Skeletal muscle cell (primary cell): ENCODE measurements at regions not wholly inside any gene's neighbourhood (a gene's known extent, or its start where the extent isn't known, plus 50 kb on each side); places are given as distances from the start of the nearest gene placed in this dataset.

Source experiments
- DNase-seq: peaks from one replicate; pipeline ENCODE4 v3.0.0-alpha.2; 2010; ENCODE audit warnings: low read depth
- H3K4me3 ChIP-seq: 2 replicates; pipeline ENCODE4 v1.5.1; 2011; ENCODE audit warnings: low read depth, mild to moderate bottlenecking, control low read depth, low read length, moderate library complexity

GRCh38 chr11:92276773-92277172 is 52.2 kb downstream of the FAT3 start:
- DNase-seq: no peak
- no peak overlapping the region for H3K4me3 ChIP-seq

GRCh38 chr11:92277871-92278270 is 53.3 kb downstream of the FAT3 start:
- no peak overlapping the region for H3K4me3 ChIP-seq
- no peak for DNase-seq

DNA sequence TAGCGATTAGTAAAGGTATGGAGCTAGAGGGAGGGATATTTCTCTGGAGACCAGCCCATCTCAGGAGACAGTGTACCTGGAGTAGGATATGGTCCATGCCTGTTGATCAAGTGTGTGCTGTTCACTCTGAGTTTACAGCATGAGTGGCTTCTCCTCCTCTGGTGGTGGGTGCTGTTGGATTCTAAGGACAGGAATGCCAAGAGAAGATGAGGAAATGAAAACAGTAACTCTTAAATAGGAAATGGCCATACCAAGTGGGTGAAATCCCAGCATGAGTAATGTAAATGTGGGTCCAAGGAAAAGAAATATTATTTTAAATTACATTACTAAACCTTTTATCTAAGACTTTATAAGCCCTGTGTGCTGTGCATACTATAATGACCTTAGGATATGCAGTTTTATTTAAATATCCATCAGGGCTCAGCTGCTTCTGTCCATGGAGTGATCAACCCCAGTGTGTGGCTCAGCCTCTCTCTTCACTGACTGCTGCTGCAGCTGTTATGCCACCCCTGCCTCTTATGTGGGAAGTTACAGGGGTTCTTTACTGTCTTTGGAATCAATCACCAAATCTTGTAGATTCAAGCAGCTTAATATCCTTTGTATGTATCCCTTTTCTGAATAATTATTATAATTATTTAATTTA is 54.3 kb downstream of the FAT3 start:
- no peak for DNase-seq

DNA sequence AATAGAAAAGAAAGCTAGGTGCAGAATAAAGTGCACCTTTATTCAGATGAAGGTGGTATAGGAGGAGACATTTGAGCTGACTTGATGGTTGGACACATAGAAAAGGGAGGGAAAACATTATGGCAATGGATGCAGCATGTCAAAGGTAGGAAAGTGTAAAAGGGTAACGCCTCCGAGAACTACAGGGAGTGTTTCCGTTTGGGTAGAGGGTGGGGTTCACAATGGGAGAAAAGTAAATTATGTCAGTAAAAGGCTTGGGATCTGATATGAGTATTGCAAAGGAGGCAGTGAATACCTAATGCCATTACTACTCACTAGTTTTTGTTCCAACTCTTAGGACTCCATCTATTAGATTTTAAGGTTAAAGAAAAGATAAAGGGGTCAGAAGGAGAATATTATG is 59.5 kb downstream of the FAT3 start:
- H3K4me3 ChIP-seq: no peak overlapping the region
- no peak for DNase-seq

More for the DNA sequence above, 54.3 kb downstream of the FAT3 start:
- H3K4me3 ChIP-seq: no peak overlapping the region

DNA sequence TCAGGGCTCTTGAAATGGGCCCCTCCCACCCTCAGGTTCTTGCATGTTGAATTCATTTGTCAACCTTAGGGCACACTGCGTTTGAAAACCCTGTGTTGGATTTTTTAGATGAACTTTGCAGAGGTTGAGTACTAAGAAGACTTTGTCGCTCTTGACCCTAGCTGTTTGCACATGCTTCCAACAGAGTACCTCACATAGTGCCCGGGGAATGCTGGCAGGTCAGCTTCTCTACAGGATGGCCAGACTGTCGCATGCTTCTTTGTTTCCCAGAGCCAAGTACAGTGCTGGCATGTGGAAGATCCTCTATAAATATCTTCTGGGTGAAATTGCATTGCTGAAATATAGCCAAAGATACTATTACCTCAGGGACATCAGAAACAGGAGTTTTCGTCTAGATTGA is 59.9 kb downstream of the FAT3 start:
- no peak overlapping the region for H3K4me3 ChIP-seq
- no peak for DNase-seq

GRCh38 chr11:92285776-92286175 is 61.2 kb downstream of the FAT3 start:
- no peak for DNase-seq
- no peak overlapping the region for H3K4me3 ChIP-seq

DNA sequence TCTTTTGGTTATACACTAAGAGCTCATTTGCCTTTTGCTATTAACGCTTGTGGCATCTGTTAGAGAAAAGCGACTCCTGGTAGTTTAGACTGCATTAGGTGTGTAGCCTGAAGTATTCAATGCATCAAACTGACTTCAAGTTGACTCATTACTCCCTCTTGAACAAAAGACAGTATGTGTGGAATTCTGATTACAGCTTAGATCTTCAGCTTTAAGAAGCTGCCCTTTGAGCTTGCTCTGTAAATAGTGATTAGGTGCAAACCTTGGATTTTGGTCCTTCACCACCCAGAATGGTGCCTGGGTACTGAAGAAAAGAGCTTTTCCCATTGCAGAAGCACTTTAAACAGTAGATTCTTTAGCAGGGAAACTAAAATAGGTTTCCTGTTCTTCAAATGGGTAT is 62.1 kb downstream of the FAT3 start:
- DNase-seq: no peak
- H3K4me3 ChIP-seq: no peak overlapping the region

DNA sequence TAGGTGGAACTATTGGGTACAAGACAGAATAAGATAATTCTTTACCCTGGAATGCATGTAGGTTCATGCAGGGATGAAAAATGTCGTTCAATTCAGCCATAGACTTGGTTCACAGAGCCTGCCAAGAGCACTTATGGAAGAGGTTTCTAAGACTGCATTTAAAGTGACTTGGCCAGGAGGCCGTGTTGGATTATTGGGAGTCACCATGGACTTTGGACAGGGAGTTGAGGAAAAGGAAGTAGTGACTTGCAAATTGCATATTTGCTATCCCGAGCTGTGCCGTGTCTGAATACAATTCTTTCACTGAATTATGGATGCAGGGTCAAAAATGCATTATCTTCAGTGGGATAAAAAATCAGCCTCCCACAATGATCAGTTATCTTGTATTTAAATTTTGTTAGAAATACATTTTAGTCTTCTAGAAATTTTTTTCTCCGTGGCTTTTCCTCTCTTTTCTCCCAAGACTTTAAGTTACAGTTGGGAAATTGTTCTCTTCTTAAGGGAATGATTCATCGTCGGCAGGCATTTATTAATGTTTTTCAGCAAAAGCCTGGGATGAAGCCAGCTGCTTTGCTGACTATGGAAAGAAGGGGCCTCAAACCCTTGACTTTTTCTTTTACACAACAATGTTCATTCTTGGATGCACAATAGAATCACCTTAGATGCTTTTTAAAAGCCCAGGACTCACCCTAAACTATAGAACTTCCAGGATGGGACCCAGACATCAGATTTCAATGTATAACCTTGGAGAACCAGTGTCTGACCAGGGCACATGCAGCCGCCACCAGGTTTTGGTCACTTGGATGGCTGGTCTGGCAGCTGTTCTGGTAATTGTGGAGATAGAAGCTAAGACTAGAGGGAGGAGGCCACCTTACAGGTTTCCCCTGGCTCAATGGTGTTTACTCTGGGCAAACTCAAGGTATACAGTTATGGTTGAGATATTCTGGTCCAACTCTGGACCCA is 70.8 kb downstream of the FAT3 start:
- H3K4me3 ChIP-seq: no peak overlapping the region
- peak; percentile 35 for DNase-seq

DNA sequence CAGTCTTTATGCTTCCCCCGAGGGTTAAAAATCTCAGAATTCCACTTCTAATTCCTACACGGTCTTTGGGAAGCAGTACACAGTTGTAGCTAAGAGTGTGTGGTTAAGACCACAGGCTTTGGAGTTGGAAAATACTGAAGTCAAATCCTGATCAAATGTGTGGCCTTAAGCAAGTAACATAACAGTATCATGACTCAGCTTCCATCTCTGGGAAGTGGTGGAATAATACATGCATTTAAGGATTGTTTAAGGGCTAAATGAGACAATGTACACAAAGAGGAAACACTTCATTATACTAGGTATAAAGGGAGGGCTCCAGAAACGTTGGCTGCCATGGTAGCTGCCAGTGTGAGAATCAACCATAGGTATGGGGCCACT is 71.5 kb downstream of the FAT3 start:
- H3K4me3 ChIP-seq: no peak overlapping the region
- peak; percentile 56 for DNase-seq

GRCh38 chr11:92297567-92298553 is 73.2 kb downstream of the FAT3 start:
- H3K4me3 ChIP-seq: no peak overlapping the region
- peak; percentile 54 for DNase-seq

DNA sequence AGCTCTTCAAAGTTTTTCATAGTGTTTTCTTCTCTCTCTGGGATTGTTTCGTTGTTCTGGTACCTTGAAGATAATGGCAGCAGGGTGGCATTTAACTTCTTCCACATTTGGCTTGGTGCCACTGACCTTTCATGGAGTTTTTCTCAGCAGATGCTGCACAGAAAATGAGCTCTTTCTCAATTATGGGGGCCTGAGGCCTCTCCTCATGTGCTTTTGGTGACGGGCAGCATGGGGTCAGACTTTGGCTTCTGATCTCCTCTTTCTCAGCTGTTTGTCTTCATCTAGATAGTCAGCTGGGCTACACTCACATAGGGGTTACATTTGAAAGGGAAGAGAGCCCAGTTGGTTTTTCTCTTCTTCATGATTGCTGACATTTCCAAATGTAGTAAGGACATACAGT is 76.3 kb downstream of the FAT3 start:
- H3K4me3 ChIP-seq: no peak overlapping the region
- no peak for DNase-seq

- DNase-seq: no peak
- no peak overlapping the region for H3K4me3 ChIP-seq
Observed at GRCh38 chr11:92302770-92303169, 78.2 kb downstream of the FAT3 start.

- H3K4me3 ChIP-seq: no peak overlapping the region
- no peak for DNase-seq
Observed at GRCh38 chr11:92304271-92304670, 79.7 kb downstream of the FAT3 start.

DNA sequence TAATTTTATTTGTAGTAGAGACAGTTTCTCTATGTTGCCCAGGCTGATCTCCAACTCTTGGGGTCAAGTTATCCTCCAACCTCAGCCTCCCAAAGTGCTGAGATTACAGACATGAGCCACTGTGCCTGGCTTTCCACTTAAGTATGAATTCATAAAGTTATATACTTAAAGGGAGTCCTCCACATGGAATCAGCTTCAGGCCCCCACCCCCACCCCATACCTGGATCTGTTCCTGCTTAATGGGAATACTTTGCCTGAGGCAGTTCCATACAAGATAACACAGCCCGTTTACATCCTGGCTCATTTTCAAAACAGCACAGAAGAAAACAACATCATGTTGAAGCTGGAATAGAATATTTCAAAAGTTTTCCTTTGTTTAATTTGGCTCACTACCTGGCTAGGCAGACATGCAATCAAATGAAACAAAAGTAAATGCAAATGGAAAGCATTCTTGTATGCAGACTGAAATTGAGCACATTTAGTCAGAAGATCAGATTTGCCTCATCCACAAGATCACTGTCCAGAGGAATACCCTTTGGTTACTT is 82.4 kb downstream of the FAT3 start:
- no peak for DNase-seq
- no peak overlapping the region for H3K4me3 ChIP-seq

DNA sequence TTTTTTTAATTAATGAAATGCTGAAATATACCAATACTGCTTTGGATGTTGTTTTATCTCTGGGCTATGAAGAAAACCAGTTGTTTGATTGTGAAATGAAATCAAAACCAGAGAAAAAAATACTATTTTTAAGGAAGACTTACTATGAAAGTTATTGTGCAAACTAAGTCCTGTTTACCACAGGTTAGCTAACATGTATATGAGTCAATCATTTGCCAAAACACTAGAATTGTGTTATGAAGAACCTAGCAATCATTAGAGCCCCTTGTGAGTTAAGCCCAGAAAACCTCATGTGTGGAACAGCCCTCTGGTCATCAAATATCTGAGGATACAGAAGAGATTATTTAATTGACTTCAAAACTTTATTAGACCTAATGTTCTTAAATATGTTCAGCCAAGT is 83.7 kb downstream of the FAT3 start:
- DNase-seq: no peak

GRCh38 chr11:92311616-92312449 is 87.2 kb downstream of the FAT3 start:
- no peak for DNase-seq

More for the DNA sequence above, 83.7 kb downstream of the FAT3 start:
- H3K4me3 ChIP-seq: no peak overlapping the region

GRCh38 chr11:92313784-92314183 is 89.2 kb downstream of the FAT3 start:
- no peak overlapping the region for H3K4me3 ChIP-seq
- no peak for DNase-seq

More at GRCh38 chr11:92311616-92312449, 87.2 kb downstream of the FAT3 start:
- H3K4me3 ChIP-seq: no peak overlapping the region

- no peak overlapping the region for H3K4me3 ChIP-seq
- peak; percentile 34 for DNase-seq
Observed at GRCh38 chr11:92314499-92314898, 89.9 kb downstream of the FAT3 start.
